ENCODE measurements at regions not wholly inside any gene's neighbourhood (a gene's known extent, or its start where the extent isn't known, plus 50 kb on each side); places are given as distances from the start of the nearest gene placed in this dataset.
A peak's percentile ranks its signal among the peaks of the same experiment; 100 is the strongest.

DNA sequence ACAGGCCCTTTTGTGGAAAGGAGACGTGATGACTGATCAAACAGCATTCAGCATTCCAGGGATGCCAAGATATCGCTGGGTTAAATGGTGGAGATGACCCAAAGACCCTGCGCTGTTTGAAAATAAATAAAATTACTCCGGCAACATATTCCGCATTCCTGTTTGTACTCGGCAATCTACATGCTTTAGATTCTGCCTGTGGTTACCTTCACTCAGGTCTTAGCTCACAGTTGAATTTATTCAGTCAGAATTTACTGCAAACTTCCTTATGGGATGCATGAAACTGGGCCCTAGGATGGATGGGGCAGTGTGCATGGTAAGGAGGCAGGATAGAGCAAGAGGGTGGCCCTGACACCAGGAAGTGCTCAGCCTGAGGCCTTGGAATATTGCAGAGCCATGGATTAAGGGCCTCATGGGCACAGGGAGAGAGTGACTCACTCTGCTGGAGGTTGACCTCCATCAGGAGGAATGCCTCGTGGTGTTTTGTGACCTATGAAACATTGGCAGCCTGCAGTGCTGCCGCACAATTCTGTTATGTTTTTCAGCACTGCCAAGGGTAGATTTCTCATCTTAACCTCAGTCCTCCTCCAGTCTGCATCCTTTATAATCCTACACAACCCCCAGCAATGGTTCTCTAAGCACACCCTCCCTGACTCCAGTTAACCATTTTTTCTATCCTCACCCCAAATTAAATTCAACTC lies 321.4 kb downstream of the IRS1 start (continued):
- TF ChIP-seq CEBPZ (IDR thresholded peaks at IDR 0.05; ENCODE audit: low read length) (no peak), ZNF530 (CRISPR knock-in tag; IDR thresholded peaks at IDR 0.05; ENCODE audit: low read depth) (no peak), YY1 (IDR thresholded peaks at IDR 0.05; ENCODE audit: insufficient read depth, insufficient replicate concordance, low read depth, low read length) (no peak), HOXD1 (CRISPR knock-in tag; IDR thresholded peaks at IDR 0.05) (no peak), ETV5 (CRISPR knock-in tag; IDR thresholded peaks at IDR 0.05; ENCODE audit: borderline replicate concordance) (peak; percentile 75; the same call in 1 of the 2 replicates), THAP8 (CRISPR knock-in tag; IDR thresholded peaks at IDR 0.05; ENCODE audit: borderline replicate concordance) (no peak), ARNT (IDR thresholded peaks at IDR 0.05) (no peak), CAMTA2 (CRISPR knock-in tag; IDR thresholded peaks at IDR 0.05; ENCODE audit: borderline replicate concordance) (no peak), TOPORS (CRISPR knock-in tag; IDR thresholded peaks at IDR 0.05) (no peak), ZNF678 (CRISPR knock-in tag; IDR thresholded peaks at IDR 0.05) (no peak), MYPOP (CRISPR knock-in tag; IDR thresholded peaks at IDR 0.05) (peak; percentile 60; the same call in 1 of the 2 replicates), ZNF24 (IDR thresholded peaks at IDR 0.05) (no peak), UBTF (CRISPR knock-in tag; IDR thresholded peaks at IDR 0.05) (no peak; the same call in 1 of the 2 replicates), NFE2L1 (CRISPR knock-in tag; IDR thresholded peaks at IDR 0.05; ENCODE audit: borderline replicate concordance) (no peak), BRD4 (CRISPR knock-in tag; IDR thresholded peaks at IDR 0.05) (peak; percentile 93), YEATS2 (CRISPR knock-in tag; IDR thresholded peaks at IDR 0.05; ENCODE audit: borderline replicate concordance) (peak; percentile 82; the same call in 1 of the 2 replicates)
- TF ChIP-seq, protein P1, sequence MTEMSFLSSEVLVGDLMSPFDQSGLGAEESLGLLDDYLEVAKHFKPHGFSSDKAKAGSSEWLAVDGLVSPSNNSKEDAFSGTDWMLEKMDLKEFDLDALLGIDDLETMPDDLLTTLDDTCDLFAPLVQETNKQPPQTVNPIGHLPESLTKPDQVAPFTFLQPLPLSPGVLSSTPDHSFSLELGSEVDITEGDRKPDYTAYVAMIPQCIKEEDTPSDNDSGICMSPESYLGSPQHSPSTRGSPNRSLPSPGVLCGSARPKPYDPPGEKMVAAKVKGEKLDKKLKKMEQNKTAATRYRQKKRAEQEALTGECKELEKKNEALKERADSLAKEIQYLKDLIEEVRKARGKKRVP (CRISPR knock-in tag; IDR thresholded peaks at IDR 0.05) = peak in 1 of 2 experiments; percentile 66; a peak in 2 of 4 replicates
- TF ChIP-seq, protein P2, sequence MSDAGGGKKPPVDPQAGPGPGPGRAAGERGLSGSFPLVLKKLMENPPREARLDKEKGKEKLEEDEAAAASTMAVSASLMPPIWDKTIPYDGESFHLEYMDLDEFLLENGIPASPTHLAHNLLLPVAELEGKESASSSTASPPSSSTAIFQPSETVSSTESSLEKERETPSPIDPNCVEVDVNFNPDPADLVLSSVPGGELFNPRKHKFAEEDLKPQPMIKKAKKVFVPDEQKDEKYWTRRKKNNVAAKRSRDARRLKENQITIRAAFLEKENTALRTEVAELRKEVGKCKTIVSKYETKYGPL (CRISPR knock-in tag; IDR thresholded peaks at IDR 0.05) = no peak
- TF ChIP-seq, protein P3, sequence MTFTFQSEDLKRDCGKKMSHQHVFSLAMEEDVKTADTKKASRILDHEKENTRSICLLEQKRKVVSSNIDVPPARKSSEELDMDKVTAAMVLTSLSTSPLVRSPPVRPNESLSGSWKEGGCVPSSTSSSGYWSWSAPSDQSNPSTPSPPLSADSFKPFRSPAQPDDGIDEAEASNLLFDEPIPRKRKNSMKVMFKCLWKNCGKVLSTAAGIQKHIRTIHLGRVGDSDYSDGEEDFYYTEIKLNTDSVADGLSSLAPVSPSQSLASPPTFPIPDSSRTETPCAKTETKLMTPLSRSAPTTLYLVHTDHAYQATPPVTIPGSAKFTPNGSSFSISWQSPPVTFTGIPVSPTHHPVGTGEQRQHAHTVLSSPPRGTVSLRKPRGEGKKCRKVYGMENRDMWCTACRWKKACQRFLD (CRISPR knock-in tag; IDR thresholded peaks at IDR 0.05; ENCODE audit: borderline replicate concordance) = no peak
